ENCODE measurements at regions not wholly inside any gene's neighbourhood (a gene's known extent, or its start where the extent isn't known, plus 50 kb on each side); places are given as distances from the start of the nearest gene placed in this dataset.

GRCh38 chr2:126307740-126308139 lies 348.2 kb upstream of the GYPC start:
- TF ChIP-seq POLR2A (IDR thresholded peaks at IDR 0.05; ENCODE audit: low read depth, low read length) (no peak), POLR2AphosphoS5 (IDR thresholded peaks at IDR 0.05; ENCODE audit: low read depth, low read length) (no peak)
